ENCODE measurements at regions not wholly inside any gene's neighbourhood (a gene's known extent, or its start where the extent isn't known, plus 50 kb on each side); places are given as distances from the start of the nearest gene placed in this dataset. TPM values are rescaled to one million over a fixed set of nuclear protein-coding genes. Genes with fewer than 3 reads are reported as not detected.

DNA sequence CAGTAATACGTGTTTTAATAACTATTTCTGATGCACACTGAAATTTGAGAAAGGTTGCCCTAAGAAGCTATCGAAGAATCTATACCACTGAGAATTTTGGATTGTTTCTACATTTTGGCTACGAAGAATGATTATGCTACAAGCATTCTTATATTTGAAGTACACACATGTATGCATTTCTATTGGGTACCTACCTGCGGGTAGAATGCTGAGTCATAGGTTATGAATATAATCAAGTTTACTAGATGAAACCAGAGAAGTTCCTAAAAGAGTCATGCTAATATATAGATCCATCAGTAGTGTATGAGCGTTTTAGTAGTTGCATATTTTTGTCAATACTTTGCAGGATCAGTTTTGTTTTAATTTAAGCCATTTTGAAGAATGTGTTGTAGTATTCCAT lies 62.0 kb upstream of the PCDH20 start:
- Mint-ChIP-seq H3K4me3 (no peak overlapping the region), H3K9me3 (peaks cover 20% of the 10 kb centered on the region), H3K4me1 (ENCODE audit: low read depth) (no peaks in the 10 kb centered on the region), H3K27ac (no peak overlapping the region), H3K27me3 (no peaks in the 10 kb centered on the region), H3K36me3 (ENCODE audit: low read depth) (no peaks in the 10 kb centered on the region)
- no peaks in the 10 kb centered on the region for H3K27me3 ChIP-seq (ENCODE audit: control insufficient read depth in 1 of 2, insufficient read depth in 2 of 2, low read length in 2 of 2)
- ChIA-PET POLR2A (no interaction called here), CTCF (no interaction called here)
- no peak overlapping the region for H3K27ac ChIP-seq (ENCODE audit: low read depth in 1 of 2, low read length in 2 of 2)
- no peaks in the 10 kb centered on the region for H3K9me3 ChIP-seq (ENCODE audit: control insufficient read depth in 1 of 2, insufficient read depth in 1 of 2, low read length in 2 of 2)
- no peak for TF ChIP-seq CTCF (IDR thresholded peaks at IDR 0.05)
- H3K36me3 ChIP-seq (ENCODE audit: insufficient read depth, low read length): no peaks in the 10 kb centered on the region
- intact Hi-C loops (cut with DNase I, micrococcal nuclease): no loop called here
- DNase-seq (no peak), ATAC-seq (ENCODE audit: poor library complexity) (no peak)
- no peak overlapping the region for H3K4me3 ChIP-seq (ENCODE audit: low read length)
- H3K4me1 ChIP-seq (ENCODE audit: insufficient read depth, low read length): no peaks in the 10 kb centered on the region

DNA sequence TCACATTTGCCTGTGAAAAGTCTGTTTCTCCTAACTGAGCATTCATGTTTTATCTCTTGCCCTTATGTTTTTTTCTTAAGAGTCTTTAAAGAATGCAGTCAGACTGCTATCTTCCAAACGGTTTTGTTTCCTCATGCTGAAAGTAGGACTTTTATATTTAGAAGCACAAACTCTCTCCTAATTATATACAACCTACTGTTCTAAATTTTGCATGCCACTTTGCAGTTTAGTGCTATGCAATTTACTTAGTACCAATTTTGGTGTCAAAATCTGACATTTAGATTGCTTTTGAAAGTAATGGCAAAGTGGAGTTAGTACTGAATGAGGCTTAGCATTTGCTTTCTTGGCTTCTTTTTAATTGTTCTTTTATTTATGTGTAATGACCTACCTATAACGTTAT lies 55.1 kb upstream of the PCDH20 start:
- no peaks in the 10 kb centered on the region for H3K9me3 ChIP-seq (ENCODE audit: control insufficient read depth in 1 of 2, insufficient read depth in 1 of 2, low read length in 2 of 2)
- no peaks in the 10 kb centered on the region for H3K36me3 ChIP-seq (ENCODE audit: insufficient read depth, low read length)
- no peaks in the 10 kb centered on the region for H3K4me1 ChIP-seq (ENCODE audit: insufficient read depth, low read length)
- H3K27ac ChIP-seq (ENCODE audit: low read depth in 1 of 2, low read length in 2 of 2): no peak overlapping the region
- no peaks in the 10 kb centered on the region for H3K36me3 Mint-ChIP-seq (ENCODE audit: low read depth)
- no peak for TF ChIP-seq CTCF (IDR thresholded peaks at IDR 0.05)
- H3K27me3 ChIP-seq (ENCODE audit: control insufficient read depth in 1 of 2, insufficient read depth in 2 of 2, low read length in 2 of 2): no peaks in the 10 kb centered on the region
- peaks cover 3% of the 10 kb centered on the region for H3K9me3 Mint-ChIP-seq
- H3K4me3 ChIP-seq (ENCODE audit: low read length): no peak overlapping the region
- POLR2A ChIA-PET: no interaction called here
- no peaks in the 10 kb centered on the region for H3K4me1 Mint-ChIP-seq (ENCODE audit: low read depth)
- intact Hi-C loops (cut with DNase I, micrococcal nuclease): no loop called here
- H3K27me3 Mint-ChIP-seq: no peaks in the 10 kb centered on the region
- no peak for DNase-seq
- no peak overlapping the region for H3K27ac Mint-ChIP-seq
- ATAC-seq (ENCODE audit: poor library complexity): no peak
- CTCF ChIA-PET: no interaction called here
- no peak overlapping the region for H3K4me3 Mint-ChIP-seq

- POLR2A ChIA-PET: no interaction called here
These were observed 50.6 kb upstream of the PCDH20 start for GRCh38 chr13:61466280-61466679.

More at GRCh38 chr13:61466280-61466679, 50.6 kb upstream of the PCDH20 start:
- Mint-ChIP-seq H3K4me1 (ENCODE audit: low read depth) (no peaks in the 10 kb centered on the region), H3K27me3 (no peaks in the 10 kb centered on the region), H3K36me3 (ENCODE audit: low read depth) (no peaks in the 10 kb centered on the region), H3K9me3 (peaks cover 3% of the 10 kb centered on the region), H3K4me3 (no peak overlapping the region), H3K27ac (no peak overlapping the region)
- TF ChIP-seq CTCF (IDR thresholded peaks at IDR 0.05): no peak
- H3K4me1 ChIP-seq (ENCODE audit: insufficient read depth, low read length): no peaks in the 10 kb centered on the region
- no peaks in the 10 kb centered on the region for H3K27me3 ChIP-seq (ENCODE audit: control insufficient read depth in 1 of 2, insufficient read depth in 2 of 2, low read length in 2 of 2)
- H3K27ac ChIP-seq (ENCODE audit: low read depth in 1 of 2, low read length in 2 of 2): no peak overlapping the region
- intact Hi-C loops (cut with DNase I, micrococcal nuclease): no loop called here
- H3K9me3 ChIP-seq (ENCODE audit: control insufficient read depth in 1 of 2, insufficient read depth in 1 of 2, low read length in 2 of 2): no peaks in the 10 kb centered on the region
- CTCF ChIA-PET: no interaction called here
- no peak for DNase-seq
- H3K36me3 ChIP-seq (ENCODE audit: insufficient read depth, low read length): no peaks in the 10 kb centered on the region
- no peak overlapping the region for H3K4me3 ChIP-seq (ENCODE audit: low read length)
- no peak for ATAC-seq (ENCODE audit: poor library complexity)

Small RNA genes lying in the stretch of these regions (microRNA-seq; reads per million reads assigned to microRNA genes)
- gene MIR4704 (ENCODE audit: borderline microRNAs expressed, borderline replicate concordance): not detected
- not detected for gene MIR548X2 (ENCODE audit: borderline microRNAs expressed, borderline replicate concordance)
